ENCODE measurements at regions not wholly inside any gene's neighbourhood (a gene's known extent, or its start where the extent isn't known, plus 50 kb on each side); places are given as distances from the start of the nearest gene placed in this dataset.
"Not testable (repeated sequence)": the region's sequence is repeated elsewhere in the genome, so short reads cannot be mapped to it uniquely, and the experiment has no call there.

- no peaks in the 10 kb centered on the region for H3K4me1 ChIP-seq (ENCODE audit: insufficient read depth, low read length)
- no peaks in the 10 kb centered on the region for H3K9me3 ChIP-seq (ENCODE audit: control insufficient read depth, insufficient read depth, low read length)
- no peaks in the 10 kb centered on the region for H3K36me3 ChIP-seq (ENCODE audit: insufficient read depth, low read length)
- H3K9ac ChIP-seq (ENCODE audit: low read depth, low read length) = no peak overlapping the region
Observed at GRCh38 chr20:6298049-6298448, 175.2 kb upstream of the FERMT1 start.

GRCh38 chr20:6295867-6296256 is 173.0 kb upstream of the FERMT1 start:
- no peaks in the 10 kb centered on the region for H3K36me3 ChIP-seq (ENCODE audit: insufficient read depth, low read length)
- no peak overlapping the region for H3K9ac ChIP-seq (ENCODE audit: low read depth, low read length)
- no peaks in the 10 kb centered on the region for H3K4me1 ChIP-seq (ENCODE audit: insufficient read depth, low read length)
- no peaks in the 10 kb centered on the region for H3K9me3 ChIP-seq (ENCODE audit: control insufficient read depth, insufficient read depth, low read length)

GRCh38 chr20:6295127-6295866 is 172.5 kb upstream of the FERMT1 start:
- Histone ChIP-seq H3K36me3 (ENCODE audit: insufficient read depth, low read length) (no peaks in the 10 kb centered on the region), H3K9ac (ENCODE audit: low read depth, low read length) (no peak overlapping the region), H3K9me3 (ENCODE audit: control insufficient read depth, insufficient read depth, low read length) (no peaks in the 10 kb centered on the region)

GRCh38 chr20:6287471-6287870 is 164.6 kb upstream of the FERMT1 start:
- H3K9ac ChIP-seq (ENCODE audit: low read depth, low read length) = no peak overlapping the region
- H3K36me3 ChIP-seq (ENCODE audit: insufficient read depth, low read length) = no peaks in the 10 kb centered on the region
- peaks cover 7% of the 10 kb centered on the region for H3K9me3 ChIP-seq (ENCODE audit: control insufficient read depth, insufficient read depth, low read length)
- no peaks in the 10 kb centered on the region for H3K4me1 ChIP-seq (ENCODE audit: insufficient read depth, low read length)

More at GRCh38 chr20:6295127-6295866, 172.5 kb upstream of the FERMT1 start:
- no peaks in the 10 kb centered on the region for H3K4me1 ChIP-seq (ENCODE audit: insufficient read depth, low read length)

GRCh38 chr20:6282642-6283041 is 159.8 kb upstream of the FERMT1 start:
- no peaks in the 10 kb centered on the region for H3K36me3 ChIP-seq (ENCODE audit: insufficient read depth, low read length)
- no peak overlapping the region for H3K9ac ChIP-seq (ENCODE audit: low read depth, low read length)
- H3K4me1 ChIP-seq (ENCODE audit: insufficient read depth, low read length) = no peaks in the 10 kb centered on the region
- H3K9me3 ChIP-seq (ENCODE audit: control insufficient read depth, insufficient read depth, low read length) = peaks cover 5% of the 10 kb centered on the region; the same call in 1 of the 2 replicates

GRCh38 chr20:6277661-6278240 is 154.9 kb upstream of the FERMT1 start:
- H3K4me1 ChIP-seq (ENCODE audit: insufficient read depth, low read length) = no peaks in the 10 kb centered on the region
- H3K9me3 ChIP-seq (ENCODE audit: control insufficient read depth, insufficient read depth, low read length) = no peaks in the 10 kb centered on the region

GRCh38 chr20:6270404-6270803 is 147.6 kb upstream of the FERMT1 start:
- H3K9me3 ChIP-seq (ENCODE audit: control insufficient read depth, insufficient read depth, low read length) = not testable (repeated sequence)

More at GRCh38 chr20:6277661-6278240, 154.9 kb upstream of the FERMT1 start:
- Histone ChIP-seq H3K36me3 (ENCODE audit: insufficient read depth, low read length) (no peaks in the 10 kb centered on the region), H3K9ac (ENCODE audit: low read depth, low read length) (no peak overlapping the region)

GRCh38 chr20:6269168-6269873 is 146.5 kb upstream of the FERMT1 start:
- Histone ChIP-seq H3K36me3 (ENCODE audit: insufficient read depth, low read length) (no peaks in the 10 kb centered on the region), H3K9ac (ENCODE audit: low read depth, low read length) (no peak overlapping the region), H3K9me3 (ENCODE audit: control insufficient read depth, insufficient read depth, low read length) (no peaks in the 10 kb centered on the region), H3K4me1 (ENCODE audit: insufficient read depth, low read length) (no peaks in the 10 kb centered on the region)

More at GRCh38 chr20:6270404-6270803, 147.6 kb upstream of the FERMT1 start:
- not testable (repeated sequence) for H3K9ac ChIP-seq (ENCODE audit: low read depth, low read length); H3K36me3 ChIP-seq (ENCODE audit: insufficient read depth, low read length); H3K4me1 ChIP-seq (ENCODE audit: insufficient read depth, low read length)

- Histone ChIP-seq H3K9me3 (ENCODE audit: control insufficient read depth, insufficient read depth, low read length) (no peaks in the 10 kb centered on the region), H3K36me3 (ENCODE audit: insufficient read depth, low read length) (no peaks in the 10 kb centered on the region), H3K9ac (ENCODE audit: low read depth, low read length) (no peak overlapping the region), H3K4me1 (ENCODE audit: insufficient read depth, low read length) (no peaks in the 10 kb centered on the region)
Observed at GRCh38 chr20:6265204-6265904, 142.5 kb upstream of the FERMT1 start.

GRCh38 chr20:6253396-6253795 is 130.6 kb upstream of the FERMT1 start:
- H3K9me3 ChIP-seq (ENCODE audit: control insufficient read depth, insufficient read depth, low read length) = no peaks in the 10 kb centered on the region
- H3K4me1 ChIP-seq (ENCODE audit: insufficient read depth, low read length) = no peaks in the 10 kb centered on the region
- H3K36me3 ChIP-seq (ENCODE audit: insufficient read depth, low read length) = no peaks in the 10 kb centered on the region
- no peak overlapping the region for H3K9ac ChIP-seq (ENCODE audit: low read depth, low read length)

GRCh38 chr20:6245436-6245835 is 122.6 kb upstream of the FERMT1 start:
- H3K4me1 ChIP-seq (ENCODE audit: insufficient read depth, low read length) = no peaks in the 10 kb centered on the region
- H3K9ac ChIP-seq (ENCODE audit: low read depth, low read length) = no peak overlapping the region
- H3K36me3 ChIP-seq (ENCODE audit: insufficient read depth, low read length) = no peaks in the 10 kb centered on the region
- no peaks in the 10 kb centered on the region for H3K9me3 ChIP-seq (ENCODE audit: control insufficient read depth, insufficient read depth, low read length)

- no peaks in the 10 kb centered on the region for H3K4me1 ChIP-seq (ENCODE audit: insufficient read depth, low read length)
Observed at GRCh38 chr20:6241591-6241990, 118.8 kb upstream of the FERMT1 start.

GRCh38 chr20:6240059-6240458 is 117.2 kb upstream of the FERMT1 start:
- Histone ChIP-seq H3K9me3 (ENCODE audit: control insufficient read depth, insufficient read depth, low read length) (no peaks in the 10 kb centered on the region), H3K4me1 (ENCODE audit: insufficient read depth, low read length) (no peaks in the 10 kb centered on the region), H3K9ac (ENCODE audit: low read depth, low read length) (no peak overlapping the region), H3K36me3 (ENCODE audit: insufficient read depth, low read length) (no peaks in the 10 kb centered on the region)

More at GRCh38 chr20:6241591-6241990, 118.8 kb upstream of the FERMT1 start:
- no peaks in the 10 kb centered on the region for H3K9me3 ChIP-seq (ENCODE audit: control insufficient read depth, insufficient read depth, low read length)
- no peaks in the 10 kb centered on the region for H3K36me3 ChIP-seq (ENCODE audit: insufficient read depth, low read length)
- H3K9ac ChIP-seq (ENCODE audit: low read depth, low read length) = no peak overlapping the region

GRCh38 chr20:6238421-6238820 is 115.6 kb upstream of the FERMT1 start:
- Histone ChIP-seq H3K9ac (ENCODE audit: low read depth, low read length) (no peak overlapping the region), H3K36me3 (ENCODE audit: insufficient read depth, low read length) (no peaks in the 10 kb centered on the region), H3K4me1 (ENCODE audit: insufficient read depth, low read length) (no peaks in the 10 kb centered on the region), H3K9me3 (ENCODE audit: control insufficient read depth, insufficient read depth, low read length) (no peaks in the 10 kb centered on the region)

Measured in ES-I3 (cell line).